ENCODE measurements at regions not wholly inside any gene's neighbourhood (a gene's known extent, or its start where the extent isn't known, plus 50 kb on each side); places are given as distances from the start of the nearest gene placed in this dataset.

GRCh38 chr1:29827237-29827750 lies 591.0 kb downstream of the PTPRU start:
- TF ChIP-seq CTCF (IDR thresholded peaks at IDR 0.05; ENCODE audit: insufficient read depth, low read depth, low read length): no peak
- TF ChIP-seq EZH2 (IDR thresholded peaks at IDR 0.05; ENCODE audit: insufficient read depth, low read length): no peak
